Astrocyte (in vitro differentiated cells and primary cell): ENCODE measurements at regions not wholly inside any gene's neighbourhood (a gene's known extent, or its start where the extent isn't known, plus 50 kb on each side); places are given as distances from the start of the nearest gene placed in this dataset.
A peak's percentile ranks its signal among the peaks of the same experiment; 100 is the strongest.

Experiments
- DNase-seq: peaks from one replicate; pipeline ENCODE4 v3.0.0-alpha.2; 2010; ENCODE audit warnings: low read depth
- FAIRE-seq: peaks from 2 replicates; lab custom pipeline; 2011; peaks lifted over from hg19 to GRCh38; lab: Jason Lieb, UNC
- H2AFZ ChIP-seq: 2 replicates; pipeline ENCODE4 v1.6.0; 2012; ENCODE audit warnings: low read depth, low read length, inconsistent platforms
- H3K27ac ChIP-seq: 2 replicates; pipeline ENCODE4 v1.5.1; 2011; ENCODE audit warnings: low read depth, low read length, inconsistent platforms
- H3K27me3 ChIP-seq: 2 replicates; pipeline ENCODE4 v1.6.0; 2011; ENCODE audit warnings: low read length, inconsistent platforms; ENCODE audit not compliant: insufficient read depth
- H3K36me3 ChIP-seq: 2 replicates; pipeline ENCODE4 v1.5.1; 2011; ENCODE audit warnings: low read length, inconsistent platforms; ENCODE audit not compliant: insufficient read depth
- H3K4me1 ChIP-seq: 2 replicates; pipeline ENCODE4 v1.5.1; 2011; ENCODE audit warnings: low read length, inconsistent platforms; ENCODE audit not compliant: insufficient read depth
- H3K4me2 ChIP-seq: 2 replicates; pipeline ENCODE4 v1.6.0; 2012; ENCODE audit warnings: low read length, inconsistent platforms
- H3K4me3 ChIP-seq: 2 replicates; pipeline ENCODE4 v1.5.1; 2011; ENCODE audit warnings: low read depth, mild to moderate bottlenecking, low read length, inconsistent platforms; ENCODE audit not compliant: insufficient read depth
- H3K79me2 ChIP-seq: 2 replicates; pipeline ENCODE4 v1.6.0; 2012; ENCODE audit warnings: mild to moderate bottlenecking, low read length, inconsistent platforms; ENCODE audit not compliant: insufficient read depth
- H3K9ac ChIP-seq: 2 replicates; pipeline ENCODE4 v1.6.0; 2012; ENCODE audit warnings: mild to moderate bottlenecking, low read length, inconsistent platforms
- H3K9me3 ChIP-seq: 2 replicates; pipeline ENCODE4 v1.5.1; 2012; ENCODE audit warnings: low read depth, mild to moderate bottlenecking, low read length, inconsistent platforms; ENCODE audit not compliant: insufficient read depth
- H4K20me1 ChIP-seq: 2 replicates; pipeline ENCODE4 v1.6.0; 2012; ENCODE audit warnings: low read length, inconsistent platforms; ENCODE audit not compliant: insufficient read depth
- H3K27ac Mint-ChIP-seq: one replicate; pipeline ENCODE4 v1.8.0; 2021; ENCODE audit warnings: mild to moderate bottlenecking, mixed read lengths; ENCODE audit not compliant: unreplicated experiment
- H3K27me3 Mint-ChIP-seq: one replicate; pipeline ENCODE4 v1.8.0; 2021; ENCODE audit warnings: low read depth, mixed read lengths; ENCODE audit not compliant: unreplicated experiment
- H3K36me3 Mint-ChIP-seq: one replicate; pipeline ENCODE4 v1.8.0; 2021; ENCODE audit warnings: low read depth, mixed read lengths; ENCODE audit not compliant: unreplicated experiment
- H3K4me1 Mint-ChIP-seq: one replicate; pipeline ENCODE4 v1.8.0; 2021; ENCODE audit warnings: low read depth, mixed read lengths; ENCODE audit not compliant: unreplicated experiment
- H3K4me3 Mint-ChIP-seq: one replicate; pipeline ENCODE4 v1.8.0; 2021; ENCODE audit warnings: mild to moderate bottlenecking, moderate library complexity, mixed read lengths; ENCODE audit not compliant: unreplicated experiment
- H3K9me3 Mint-ChIP-seq: one replicate; pipeline ENCODE4 v1.8.0; 2021; ENCODE audit warnings: mild to moderate bottlenecking, mixed read lengths; ENCODE audit not compliant: unreplicated experiment
- EZH2 ChIP-seq: IDR thresholded peaks from 2 replicates; pipeline ENCODE4 v1.6.1; 2012; ENCODE audit warnings: mild to moderate bottlenecking, low read length, inconsistent platforms; ENCODE audit not compliant: insufficient read depth
- TF ChIP-seq, protein P1 (sequence below): IDR thresholded peaks from 2 replicates; pipeline ENCODE4 v1.5.1; 2011; ENCODE audit warnings: low read depth, mild to moderate bottlenecking, inconsistent platforms, low read length, moderate library complexity; ENCODE audit not compliant: insufficient read depth

DNA sequence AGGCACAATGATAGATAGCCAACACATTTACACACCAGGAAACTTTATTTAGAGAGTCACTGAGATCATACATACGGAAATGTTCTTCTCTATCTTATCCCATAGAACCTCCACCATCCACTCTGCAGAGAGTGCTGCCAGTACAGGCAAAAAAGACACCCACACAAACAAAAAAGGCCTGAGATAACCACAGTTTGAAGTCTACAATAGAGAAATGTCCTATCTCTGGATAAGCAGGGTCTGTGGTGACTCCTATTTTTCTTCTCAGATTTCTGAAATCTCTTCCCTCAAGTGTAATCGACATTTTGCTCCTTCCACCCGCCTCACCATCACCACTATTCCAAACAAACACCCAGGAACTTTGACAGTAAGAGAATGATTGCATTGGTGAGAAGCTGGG, 413.9 kb upstream of the NR2F2 start:
- Histone ChIP-seq H3K4me1 (no peaks in the 10 kb centered on the region), H3K4me3 (no peak overlapping the region), H3K4me2 (no peak overlapping the region), H3K9me3 (no peaks in the 10 kb centered on the region), H3K79me2 (no peaks in the 10 kb centered on the region), H3K27ac (no peak overlapping the region), H2AFZ (no peak overlapping the region), H3K36me3 (no peaks in the 10 kb centered on the region), H3K27me3 (no peaks in the 10 kb centered on the region), H4K20me1 (no peaks in the 10 kb centered on the region), H3K9ac (no peak overlapping the region)
- Mint-ChIP-seq H3K27ac (no peak overlapping the region), H3K27me3 (peaks cover 12% of the 10 kb centered on the region), H3K4me1 (peaks cover 5% of the 10 kb centered on the region), H3K4me3 (no peak overlapping the region), H3K9me3 (no peaks in the 10 kb centered on the region), H3K36me3 (no peaks in the 10 kb centered on the region)
- TF ChIP-seq EZH2: no peak
- DNase-seq (no peak), FAIRE-seq (no peak)

DNA sequence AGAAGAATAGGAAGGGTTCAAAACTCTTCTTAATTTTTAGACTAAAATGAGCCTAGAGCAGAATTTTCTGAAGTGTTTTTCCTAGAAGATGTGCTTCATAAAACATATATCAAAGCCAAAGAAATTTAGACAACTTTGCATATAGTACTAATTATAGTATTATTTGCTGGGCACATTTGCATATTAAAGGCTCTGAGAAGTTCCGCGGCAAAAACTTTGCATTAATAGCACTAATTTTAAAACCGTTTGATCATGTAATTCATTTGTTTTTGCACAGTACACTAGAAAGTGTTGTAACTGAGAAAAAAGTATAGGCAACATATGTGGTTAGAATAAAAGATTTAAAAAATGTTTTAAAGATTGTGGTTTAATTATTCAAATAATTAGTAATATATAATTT, 412.0 kb upstream of the NR2F2 start:
- Mint-ChIP-seq H3K27ac (no peak overlapping the region), H3K27me3 (peaks cover 14% of the 10 kb centered on the region), H3K36me3 (no peaks in the 10 kb centered on the region), H3K9me3 (no peaks in the 10 kb centered on the region), H3K4me1 (no peaks in the 10 kb centered on the region), H3K4me3 (no peak overlapping the region)
- no peak for FAIRE-seq
- H3K9me3 ChIP-seq: no peaks in the 10 kb centered on the region
- H3K9ac ChIP-seq: no peak overlapping the region
- no peak for DNase-seq
- H2AFZ ChIP-seq: no peak overlapping the region
- H3K27ac ChIP-seq: no peak overlapping the region
- H3K79me2 ChIP-seq: no peaks in the 10 kb centered on the region
- no peak overlapping the region for H3K4me2 ChIP-seq
- no peak for TF ChIP-seq EZH2
- TF ChIP-seq, protein P1, sequence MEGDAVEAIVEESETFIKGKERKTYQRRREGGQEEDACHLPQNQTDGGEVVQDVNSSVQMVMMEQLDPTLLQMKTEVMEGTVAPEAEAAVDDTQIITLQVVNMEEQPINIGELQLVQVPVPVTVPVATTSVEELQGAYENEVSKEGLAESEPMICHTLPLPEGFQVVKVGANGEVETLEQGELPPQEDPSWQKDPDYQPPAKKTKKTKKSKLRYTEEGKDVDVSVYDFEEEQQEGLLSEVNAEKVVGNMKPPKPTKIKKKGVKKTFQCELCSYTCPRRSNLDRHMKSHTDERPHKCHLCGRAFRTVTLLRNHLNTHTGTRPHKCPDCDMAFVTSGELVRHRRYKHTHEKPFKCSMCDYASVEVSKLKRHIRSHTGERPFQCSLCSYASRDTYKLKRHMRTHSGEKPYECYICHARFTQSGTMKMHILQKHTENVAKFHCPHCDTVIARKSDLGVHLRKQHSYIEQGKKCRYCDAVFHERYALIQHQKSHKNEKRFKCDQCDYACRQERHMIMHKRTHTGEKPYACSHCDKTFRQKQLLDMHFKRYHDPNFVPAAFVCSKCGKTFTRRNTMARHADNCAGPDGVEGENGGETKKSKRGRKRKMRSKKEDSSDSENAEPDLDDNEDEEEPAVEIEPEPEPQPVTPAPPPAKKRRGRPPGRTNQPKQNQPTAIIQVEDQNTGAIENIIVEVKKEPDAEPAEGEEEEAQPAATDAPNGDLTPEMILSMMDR: no peak
- no peak overlapping the region for H3K4me3 ChIP-seq
- H3K36me3 ChIP-seq: no peaks in the 10 kb centered on the region
- no peaks in the 10 kb centered on the region for H3K4me1 ChIP-seq
- H3K27me3 ChIP-seq: no peaks in the 10 kb centered on the region
- H4K20me1 ChIP-seq: no peaks in the 10 kb centered on the region

DNA sequence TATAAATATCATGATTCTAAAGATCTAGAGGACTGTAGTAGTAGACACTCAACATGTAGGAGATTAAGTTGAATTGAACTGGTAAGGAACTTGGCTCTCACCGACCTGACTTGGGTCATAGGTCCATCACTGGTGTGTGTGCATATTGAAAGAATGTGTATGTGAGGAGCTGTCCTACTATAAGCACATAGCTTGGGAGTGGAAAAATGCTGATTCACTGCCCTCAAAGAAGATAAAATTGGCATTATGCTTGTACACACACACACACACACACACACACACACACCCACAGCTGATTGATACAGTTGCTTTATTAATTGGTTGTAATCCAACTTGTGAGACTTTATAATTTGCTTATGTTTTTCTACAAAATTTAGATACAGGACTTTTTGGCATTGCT, 411.0 kb upstream of the NR2F2 start:
- Histone ChIP-seq H3K27me3 (no peaks in the 10 kb centered on the region), H3K4me2 (no peak overlapping the region), H3K9ac (no peak overlapping the region), H3K9me3 (no peaks in the 10 kb centered on the region), H3K4me3 (no peak overlapping the region), H3K79me2 (no peaks in the 10 kb centered on the region), H2AFZ (no peak overlapping the region), H3K4me1 (no peaks in the 10 kb centered on the region), H3K36me3 (no peaks in the 10 kb centered on the region), H4K20me1 (no peaks in the 10 kb centered on the region), H3K27ac (no peak overlapping the region)
- no peaks in the 10 kb centered on the region for H3K36me3 Mint-ChIP-seq
- H3K4me1 Mint-ChIP-seq: no peaks in the 10 kb centered on the region
- no peak overlapping the region for H3K27ac Mint-ChIP-seq
- no peak for TF ChIP-seq EZH2
- H3K9me3 Mint-ChIP-seq: no peaks in the 10 kb centered on the region
- DNase-seq (peak; percentile 7), FAIRE-seq (no peak)
- no peak overlapping the region for H3K4me3 Mint-ChIP-seq
- peaks cover 21% of the 10 kb centered on the region for H3K27me3 Mint-ChIP-seq
